GM19397 (cell line): ENCODE measurements at regions not wholly inside any gene's neighbourhood (a gene's known extent, or its start where the extent isn't known, plus 50 kb on each side); places are given as distances from the start of the nearest gene placed in this dataset.
"Not testable (repeated sequence)": the region's sequence is repeated elsewhere in the genome, so short reads cannot be mapped to it uniquely, and the experiment has no call there.

Source experiments
- ATAC-seq: cut with Tn5 transposase; IDR thresholded peaks from one replicate; pipeline ENCODE4 v1.9.1; 2021; ENCODE audit warnings: mild to moderate bottlenecking, moderate library complexity; ENCODE audit not compliant: unreplicated experiment

DNA sequence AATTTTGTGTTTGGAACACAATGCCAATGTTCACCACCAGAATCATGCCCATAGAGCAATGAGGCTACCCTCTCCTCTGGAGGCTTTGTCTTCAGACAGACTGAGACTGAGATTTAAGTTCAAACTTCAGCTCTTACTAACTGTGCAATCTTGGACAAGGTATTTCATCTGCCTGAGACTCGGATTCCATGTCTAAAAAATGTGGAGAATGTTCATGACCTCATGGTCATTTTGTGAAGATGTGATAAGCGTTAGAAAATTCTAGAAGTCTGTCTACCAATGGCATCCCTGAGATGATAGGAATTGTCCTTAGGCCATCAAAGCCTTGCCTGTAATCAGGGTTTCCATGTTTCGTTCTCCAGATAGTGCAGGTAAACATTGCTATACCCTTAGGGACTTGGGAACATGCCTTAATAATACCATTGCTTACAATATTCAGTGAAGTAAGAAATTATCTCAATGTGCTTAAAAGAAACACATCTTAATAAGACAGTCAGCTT is 388.2 kb upstream of the MAF start:
- ATAC-seq = no peak

DNA sequence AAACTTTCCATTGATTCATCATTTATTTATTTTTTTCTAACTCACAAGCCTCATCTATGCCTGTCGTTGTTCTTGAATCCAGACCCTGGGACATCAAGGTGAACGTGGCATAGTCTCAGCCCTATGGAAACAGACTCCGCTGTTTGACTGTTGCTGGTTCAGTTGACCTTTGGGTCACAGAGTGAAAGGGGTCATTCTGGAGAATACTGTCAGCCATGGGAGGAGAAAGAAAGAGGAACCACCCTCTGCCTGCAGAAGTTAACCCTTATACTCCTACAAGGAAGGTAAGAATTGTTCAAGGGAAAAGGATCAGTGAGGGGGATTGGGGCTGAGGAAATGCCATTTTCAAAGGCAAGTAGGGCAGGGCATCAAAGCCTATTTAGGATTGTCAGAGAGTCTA is 387.6 kb upstream of the MAF start:
- no peak for ATAC-seq

DNA sequence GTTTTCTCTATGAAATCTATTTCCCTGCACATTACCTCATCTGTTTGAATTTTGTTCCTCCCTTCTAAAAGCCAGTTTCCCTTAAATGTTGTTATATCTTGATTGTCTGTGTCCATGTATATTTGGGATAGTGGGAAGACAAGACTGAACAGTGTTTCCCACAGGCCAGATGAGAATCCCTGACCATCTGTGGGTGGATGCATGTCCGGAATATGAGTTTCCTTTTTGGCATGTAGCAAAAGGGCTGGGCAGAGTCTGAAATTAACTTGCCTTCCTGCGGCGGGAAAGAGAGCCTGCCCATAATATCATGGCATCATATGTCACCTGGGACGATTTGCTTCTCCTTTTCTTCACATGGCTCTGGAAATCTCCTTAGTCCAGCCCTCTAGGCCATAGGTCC is 385.8 kb upstream of the MAF start:
- ATAC-seq = no peak

DNA sequence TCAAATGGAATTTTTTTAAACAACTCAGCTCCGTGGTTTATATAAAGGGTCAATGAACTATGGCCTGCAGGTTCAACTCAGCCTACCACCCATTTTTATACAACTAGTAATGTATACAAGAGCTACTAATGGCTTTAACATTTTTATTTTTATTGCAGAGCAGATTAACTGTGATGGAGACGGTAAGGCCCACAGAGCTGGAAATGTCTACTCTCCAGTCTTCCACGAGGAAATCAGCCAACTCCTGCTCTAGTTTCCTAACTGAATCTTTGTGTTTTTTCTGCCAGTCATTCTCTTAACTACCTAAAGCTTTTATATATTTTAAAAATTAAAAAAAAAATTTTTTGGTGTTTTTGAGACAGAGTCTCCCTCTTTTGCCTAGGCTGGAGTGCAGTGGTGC is 385.1 kb upstream of the MAF start:
- no peak for ATAC-seq

GRCh38 chr16:79984149-79984548 is 383.6 kb upstream of the MAF start:
- ATAC-seq = not testable (repeated sequence)

DNA sequence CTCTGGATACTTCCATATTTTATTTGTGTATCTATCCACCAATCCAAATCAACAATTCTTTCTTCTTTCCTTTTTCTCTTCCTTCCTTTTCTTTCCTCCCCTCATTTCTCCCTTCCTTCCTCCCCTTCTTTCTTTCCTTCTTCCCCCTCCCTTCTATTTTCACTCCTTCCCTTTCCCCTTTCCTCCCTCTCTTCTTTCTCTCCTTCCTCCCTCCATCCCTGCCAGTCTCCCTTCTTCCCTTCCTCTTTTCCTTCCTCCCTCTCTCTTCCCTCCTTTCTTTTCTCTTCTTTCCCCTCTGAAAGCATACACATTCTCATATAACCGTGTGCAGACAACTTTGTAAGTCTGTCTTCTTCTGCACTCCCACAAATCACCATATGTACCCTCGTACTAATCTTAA is 382.3 kb upstream of the MAF start:
- no peak for ATAC-seq

DNA sequence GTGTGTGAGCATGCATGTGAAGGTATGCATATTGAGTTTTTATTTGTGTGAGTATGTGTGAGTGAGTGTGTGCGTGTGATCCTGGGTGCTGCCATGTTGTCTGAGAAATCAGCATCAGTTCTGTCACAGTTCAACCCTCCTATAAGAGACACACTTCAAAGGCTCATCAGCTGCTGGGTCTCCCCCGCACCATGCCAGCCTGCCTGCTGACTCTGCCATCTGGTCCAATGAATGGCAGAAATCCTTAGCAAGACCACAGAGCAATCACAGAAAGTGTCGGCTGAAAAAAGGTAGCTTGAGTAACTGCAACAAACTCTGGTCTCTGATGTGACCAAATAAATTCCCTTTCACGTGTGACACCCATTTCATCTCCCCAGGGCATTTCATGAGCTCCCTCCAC is 381.8 kb upstream of the MAF start:
- ATAC-seq = no peak

GRCh38 chr16:79981814-79982213 is 381.3 kb upstream of the MAF start:
- ATAC-seq = no peak

- no peak for ATAC-seq
These were observed 380.3 kb upstream of the MAF start for GRCh38 chr16:79980650-79981521.

GRCh38 chr16:79977940-79978836 is 377.7 kb upstream of the MAF start:
- no peak for ATAC-seq

DNA sequence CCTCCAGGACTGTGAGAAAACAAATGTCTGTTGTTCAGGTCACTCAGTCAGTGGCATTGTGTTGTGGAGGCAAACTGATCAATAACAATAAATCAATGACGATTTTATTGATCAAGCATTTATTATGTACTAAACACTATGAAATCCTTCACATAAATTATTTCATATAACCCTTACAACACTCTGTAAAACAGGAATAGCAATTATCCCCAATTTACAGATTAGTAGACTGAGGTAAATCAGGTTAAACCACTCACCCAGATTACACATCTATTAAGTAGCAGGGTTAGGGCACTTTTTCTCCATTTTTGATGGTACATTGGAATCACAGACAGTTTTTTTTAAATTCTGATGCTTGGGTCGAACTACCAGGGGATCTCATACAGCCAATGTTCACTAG is 372.8 kb upstream of the MAF start:
- ATAC-seq = no peak

GRCh38 chr16:79972053-79972704 is 371.6 kb upstream of the MAF start:
- ATAC-seq = no peak

- no peak for ATAC-seq
These were observed 370.7 kb upstream of the MAF start for GRCh38 chr16:79971237-79971572.

GRCh38 chr16:79970551-79971236 is 370.2 kb upstream of the MAF start:
- no peak for ATAC-seq

- ATAC-seq = no peak
These were observed 369.6 kb upstream of the MAF start for GRCh38 chr16:79970087-79970486.

DNA sequence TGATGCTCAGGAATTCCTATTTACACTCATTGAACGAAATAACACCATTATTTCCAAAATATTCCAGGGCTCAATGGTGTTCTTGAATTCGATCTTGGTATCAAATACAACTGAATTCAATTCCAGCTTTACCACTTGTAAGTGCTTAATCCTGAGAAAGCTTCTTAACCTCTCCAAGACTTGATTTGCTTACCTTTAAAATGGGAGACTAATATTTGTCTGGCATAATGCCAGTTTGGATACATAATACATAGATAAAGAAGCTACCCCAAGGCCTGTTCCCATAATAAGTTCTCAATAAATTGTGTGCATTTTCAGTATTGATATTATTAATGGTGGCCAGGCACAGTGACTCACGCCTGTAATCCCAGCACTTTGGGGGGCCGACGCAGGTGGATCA is 368.9 kb upstream of the MAF start:
- ATAC-seq = no peak

DNA sequence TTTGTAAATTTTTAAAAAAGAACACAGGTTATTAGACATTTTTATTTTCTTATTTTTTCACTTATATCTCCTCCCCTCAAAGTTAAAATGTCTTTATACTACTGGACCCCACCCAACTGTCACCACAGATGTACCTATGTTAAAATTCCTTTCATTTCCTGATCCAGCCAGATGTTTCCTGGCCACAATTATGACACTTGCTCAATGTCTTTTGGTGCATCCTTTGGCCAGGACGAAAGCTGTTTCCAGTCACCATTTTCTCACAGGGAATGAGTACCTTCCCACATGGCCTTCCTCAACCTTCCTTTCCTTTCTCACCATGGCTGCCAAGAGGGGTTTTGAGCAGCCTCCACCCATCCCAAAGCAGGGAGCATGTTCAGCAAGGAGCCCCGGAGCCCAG is 365.7 kb upstream of the MAF start:
- ATAC-seq = no peak

- ATAC-seq = no peak
These were observed 365.2 kb upstream of the MAF start for GRCh38 chr16:79965718-79966117.

DNA sequence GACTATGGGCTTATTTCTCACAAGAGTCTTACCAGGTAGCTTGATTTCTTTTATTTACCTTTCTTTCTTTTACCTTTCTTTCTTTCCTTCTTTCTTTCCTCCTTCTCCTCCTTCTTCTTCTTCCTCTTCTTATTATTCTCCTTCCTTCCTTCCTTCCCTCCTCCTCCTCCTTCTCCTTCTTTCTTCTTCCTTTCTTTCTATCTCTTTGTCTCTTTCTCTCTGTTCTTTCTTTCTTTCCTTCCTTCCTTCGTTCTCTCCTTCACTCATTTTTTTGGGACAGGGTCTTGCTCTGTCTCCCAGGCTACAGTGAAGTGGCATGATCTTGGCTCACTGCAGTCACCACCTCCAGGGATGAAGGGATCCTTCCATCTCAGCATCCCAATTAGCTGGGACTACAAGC is 363.6 kb upstream of the MAF start:
- ATAC-seq = no peak

DNA sequence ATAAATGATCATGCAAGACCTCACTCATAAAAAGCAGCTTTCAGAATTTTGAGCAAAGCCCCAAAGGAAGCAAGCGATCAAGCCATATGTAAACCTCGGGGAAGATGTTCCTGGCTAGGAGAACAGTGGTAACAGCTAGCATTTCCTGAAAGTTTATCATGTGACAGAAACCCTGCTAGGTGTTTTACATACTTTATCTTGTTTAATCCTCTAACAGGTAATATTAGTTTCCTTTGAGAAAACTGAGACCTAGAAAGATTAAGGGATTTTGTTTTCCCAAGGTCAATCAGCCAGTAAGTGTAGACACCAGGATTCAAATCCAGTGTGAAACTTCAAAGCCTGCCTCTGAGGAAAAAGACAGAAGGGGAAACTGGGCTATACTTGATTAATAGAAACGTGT is 362.4 kb upstream of the MAF start:
- no peak for ATAC-seq

DNA sequence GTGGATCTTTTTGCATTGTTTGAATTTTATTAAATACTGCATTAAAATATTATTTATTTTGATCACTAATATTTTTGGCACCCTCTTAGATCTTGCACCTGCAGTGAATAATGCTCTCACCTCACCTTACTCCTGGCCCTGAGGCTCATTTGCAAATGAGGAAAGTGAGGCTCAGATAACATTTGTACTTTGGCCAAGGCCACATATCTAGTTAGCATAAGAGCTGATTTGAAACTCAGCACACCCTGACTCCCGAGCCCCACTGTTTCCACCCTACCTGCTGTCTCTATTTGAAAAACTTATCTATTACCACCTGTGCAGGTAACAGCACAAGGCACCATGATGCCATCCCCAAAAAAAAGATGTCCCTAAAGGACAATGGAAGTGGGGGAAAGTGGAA is 358.7 kb upstream of the MAF start:
- no peak for ATAC-seq
